RKO (cell line): ENCODE measurements at regions not wholly inside any gene's neighbourhood (a gene's known extent, or its start where the extent isn't known, plus 50 kb on each side); places are given as distances from the start of the nearest gene placed in this dataset.
A peak's percentile ranks its signal among the peaks of the same experiment; 100 is the strongest.
"Not testable (repeated sequence)": the region's sequence is repeated elsewhere in the genome, so short reads cannot be mapped to it uniquely, and the experiment has no call there.

Experiments used
- DNase-seq: peaks from one replicate; pipeline ENCODE4 v3.0.0-alpha.2; 2016; ENCODE audit warnings: low spot score

- DNase-seq: peak; percentile 71
These were observed 87.9 kb downstream of the PHLDA1 start for GRCh38 chr12:75943730-75944096.

- not testable (repeated sequence) for DNase-seq
These were observed 89.9 kb downstream of the PHLDA1 start for GRCh38 chr12:75941661-75942060.

- DNase-seq: no peak
These were observed 92.4 kb downstream of the PHLDA1 start for GRCh38 chr12:75939016-75939642.

- no peak for DNase-seq
These were observed 93.4 kb downstream of the PHLDA1 start for GRCh38 chr12:75938189-75938588.

- DNase-seq: no peak
These were observed 94.1 kb downstream of the PHLDA1 start for GRCh38 chr12:75937486-75937885.

GRCh38 chr12:75936515-75937440 lies 94.8 kb downstream of the PHLDA1 start:
- DNase-seq: no peak

- no peak for DNase-seq
These were observed 95.9 kb downstream of the PHLDA1 start for GRCh38 chr12:75935539-75936242.

- DNase-seq: peak; percentile 40
These were observed 98.5 kb downstream of the PHLDA1 start for GRCh38 chr12:75933101-75933500.

- DNase-seq: no peak
These were observed 99.3 kb downstream of the PHLDA1 start for GRCh38 chr12:75932241-75932640.

- no peak for DNase-seq
These were observed 107.5 kb downstream of the PHLDA1 start for GRCh38 chr12:75923964-75924666.

- no peak for DNase-seq
These were observed 108.5 kb downstream of the PHLDA1 start for GRCh38 chr12:75922944-75923642.

GRCh38 chr12:75921622-75922289 lies 109.8 kb downstream of the PHLDA1 start:
- DNase-seq: no peak

GRCh38 chr12:75917715-75918114 lies 113.9 kb downstream of the PHLDA1 start:
- DNase-seq: no peak

- no peak for DNase-seq
These were observed 114.5 kb downstream of the PHLDA1 start for GRCh38 chr12:75917083-75917482.

- no peak for DNase-seq
These were observed 117.8 kb downstream of the PHLDA1 start for GRCh38 chr12:75913502-75914351.

GRCh38 chr12:75909714-75910656 lies 121.6 kb downstream of the PHLDA1 start:
- no peak for DNase-seq

- DNase-seq: no peak
These were observed 122.5 kb downstream of the PHLDA1 start for GRCh38 chr12:75908961-75909605.

GRCh38 chr12:75905922-75906321 lies 125.7 kb downstream of the PHLDA1 start:
- DNase-seq: no peak
